ENCODE measurements at regions not wholly inside any gene's neighbourhood (a gene's known extent, or its start where the extent isn't known, plus 50 kb on each side); places are given as distances from the start of the nearest gene placed in this dataset.

DNA sequence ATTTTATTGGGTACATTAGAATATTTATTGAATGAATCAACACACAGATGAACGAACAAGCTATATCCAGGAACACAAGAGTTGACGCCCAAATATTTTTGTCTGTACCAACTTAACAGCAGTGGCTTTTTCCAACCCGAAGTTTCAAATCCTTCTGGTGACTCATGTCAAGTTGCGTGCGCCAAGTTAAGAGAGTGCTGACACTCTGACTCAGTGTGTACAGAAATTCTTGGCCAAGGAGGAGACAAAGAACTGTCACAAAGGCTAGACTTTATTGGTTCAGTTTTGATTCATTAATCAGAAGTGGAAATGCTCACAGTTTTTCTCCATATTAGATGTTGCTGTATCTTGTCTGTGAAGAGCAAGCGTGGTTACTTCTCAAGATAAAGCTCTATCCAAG is 59.6 kb upstream of the TSC22D2 start:
- no peak overlapping the region for H3K4me3 ChIP-seq (ENCODE audit: low read depth, low read length)
- no peak for DNase-seq (ENCODE audit: low read depth)
- TF ChIP-seq, protein P1, sequence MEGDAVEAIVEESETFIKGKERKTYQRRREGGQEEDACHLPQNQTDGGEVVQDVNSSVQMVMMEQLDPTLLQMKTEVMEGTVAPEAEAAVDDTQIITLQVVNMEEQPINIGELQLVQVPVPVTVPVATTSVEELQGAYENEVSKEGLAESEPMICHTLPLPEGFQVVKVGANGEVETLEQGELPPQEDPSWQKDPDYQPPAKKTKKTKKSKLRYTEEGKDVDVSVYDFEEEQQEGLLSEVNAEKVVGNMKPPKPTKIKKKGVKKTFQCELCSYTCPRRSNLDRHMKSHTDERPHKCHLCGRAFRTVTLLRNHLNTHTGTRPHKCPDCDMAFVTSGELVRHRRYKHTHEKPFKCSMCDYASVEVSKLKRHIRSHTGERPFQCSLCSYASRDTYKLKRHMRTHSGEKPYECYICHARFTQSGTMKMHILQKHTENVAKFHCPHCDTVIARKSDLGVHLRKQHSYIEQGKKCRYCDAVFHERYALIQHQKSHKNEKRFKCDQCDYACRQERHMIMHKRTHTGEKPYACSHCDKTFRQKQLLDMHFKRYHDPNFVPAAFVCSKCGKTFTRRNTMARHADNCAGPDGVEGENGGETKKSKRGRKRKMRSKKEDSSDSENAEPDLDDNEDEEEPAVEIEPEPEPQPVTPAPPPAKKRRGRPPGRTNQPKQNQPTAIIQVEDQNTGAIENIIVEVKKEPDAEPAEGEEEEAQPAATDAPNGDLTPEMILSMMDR (IDR thresholded peaks at IDR 0.05; ENCODE audit: control insufficient read depth, extremely low read depth, insufficient read depth) = no peak

DNA sequence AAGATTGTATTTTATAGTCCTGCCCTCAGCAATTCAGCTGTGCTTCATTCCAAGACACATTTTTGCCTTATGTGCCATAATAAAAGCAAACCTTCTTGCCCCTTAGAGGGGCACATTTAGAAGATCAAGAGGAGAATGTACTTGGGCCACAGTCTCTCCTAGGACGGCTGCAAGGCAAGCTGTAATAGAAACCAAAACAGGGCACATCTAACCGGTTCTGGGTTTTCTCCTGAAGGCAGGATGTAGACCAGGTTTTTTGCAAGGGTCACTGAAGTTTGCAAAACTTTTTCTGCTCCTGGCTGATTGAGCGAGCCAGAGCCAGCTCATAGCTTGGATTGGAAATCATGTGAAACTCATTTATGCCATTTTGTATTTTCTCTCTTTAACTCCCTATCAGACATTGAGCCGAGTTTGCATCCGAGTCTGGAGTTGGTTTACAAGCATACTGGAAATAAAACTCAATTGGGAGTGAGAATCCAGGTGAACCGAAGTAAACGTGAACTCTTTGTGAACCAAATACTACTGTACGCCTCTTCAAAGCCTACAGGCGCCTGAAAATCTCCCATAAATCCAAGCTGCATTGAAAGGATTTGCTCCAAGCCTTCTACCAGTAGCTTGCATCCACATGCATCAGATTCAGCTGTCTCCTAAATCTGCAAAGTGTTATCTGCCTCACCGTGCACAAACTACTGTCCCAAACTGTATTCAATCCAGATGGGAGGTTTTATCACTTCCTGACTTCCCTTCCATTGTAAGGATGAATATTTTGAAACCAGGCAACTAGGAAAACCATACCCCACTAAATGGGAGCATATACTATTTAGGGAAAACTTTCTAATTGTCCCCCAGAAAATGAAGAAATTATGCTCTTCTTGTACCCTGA is 60.9 kb upstream of the TSC22D2 start:
- DNase-seq (ENCODE audit: low read depth) = no peak
- TF ChIP-seq, protein P1 (IDR thresholded peaks at IDR 0.05; ENCODE audit: control insufficient read depth, extremely low read depth, insufficient read depth) = no peak

DNA sequence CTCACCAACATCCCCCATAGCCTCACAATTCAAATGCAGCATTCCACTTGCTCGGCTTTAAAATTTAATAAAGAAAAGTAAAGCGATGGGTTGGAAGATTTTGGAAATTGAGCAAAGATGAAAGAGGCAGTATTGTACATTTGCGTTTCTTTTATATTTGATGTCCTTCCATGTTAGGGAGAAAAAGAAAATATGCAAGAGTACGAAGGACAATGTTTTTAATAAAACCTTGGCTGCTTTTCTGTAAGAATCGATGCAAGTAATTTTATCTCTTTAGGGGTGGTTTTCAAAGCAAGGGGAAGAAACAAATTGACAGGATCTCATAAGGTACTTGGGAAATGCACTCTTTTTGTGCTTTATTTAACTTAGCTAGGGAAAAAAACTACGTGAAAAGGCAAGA is 61.8 kb upstream of the TSC22D2 start:
- no peak overlapping the region for H3K4me3 ChIP-seq (ENCODE audit: low read depth, low read length)
- no peak for DNase-seq (ENCODE audit: low read depth)
- TF ChIP-seq, protein P1 (IDR thresholded peaks at IDR 0.05; ENCODE audit: control insufficient read depth, extremely low read depth, insufficient read depth) = no peak

More for the DNA sequence above, 60.9 kb upstream of the TSC22D2 start:
- no peak overlapping the region for H3K4me3 ChIP-seq (ENCODE audit: low read depth, low read length)

DNA sequence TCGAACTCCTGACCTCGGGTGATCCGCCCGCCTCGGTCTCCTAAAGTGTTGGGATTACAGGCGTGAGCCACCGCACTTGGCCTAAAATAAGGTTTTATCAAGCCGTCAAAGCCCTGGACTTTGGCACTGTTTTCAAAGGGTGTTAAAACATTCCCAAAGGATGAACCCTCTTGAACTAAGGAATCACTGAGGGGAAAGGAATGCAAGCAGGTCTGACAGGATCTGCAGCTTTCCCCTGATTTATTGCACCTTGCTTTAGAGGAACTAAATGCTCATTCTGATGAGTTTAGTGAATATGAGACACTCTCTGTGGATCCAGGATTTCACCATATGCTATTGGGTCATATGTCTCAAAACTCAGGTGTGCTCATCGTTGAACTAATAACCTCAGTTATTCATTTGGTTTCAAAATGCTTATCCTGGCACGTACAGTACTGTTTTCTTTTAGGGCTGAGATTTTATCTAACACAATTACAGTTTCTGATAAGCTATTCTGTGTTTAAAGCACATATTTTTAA is 63.0 kb upstream of the TSC22D2 start:
- TF ChIP-seq, protein P1 (IDR thresholded peaks at IDR 0.05; ENCODE audit: control insufficient read depth, extremely low read depth, insufficient read depth) = no peak
- no peak overlapping the region for H3K4me3 ChIP-seq (ENCODE audit: low read depth, low read length)
- peak; percentile 79 for DNase-seq (ENCODE audit: low read depth)

DNA sequence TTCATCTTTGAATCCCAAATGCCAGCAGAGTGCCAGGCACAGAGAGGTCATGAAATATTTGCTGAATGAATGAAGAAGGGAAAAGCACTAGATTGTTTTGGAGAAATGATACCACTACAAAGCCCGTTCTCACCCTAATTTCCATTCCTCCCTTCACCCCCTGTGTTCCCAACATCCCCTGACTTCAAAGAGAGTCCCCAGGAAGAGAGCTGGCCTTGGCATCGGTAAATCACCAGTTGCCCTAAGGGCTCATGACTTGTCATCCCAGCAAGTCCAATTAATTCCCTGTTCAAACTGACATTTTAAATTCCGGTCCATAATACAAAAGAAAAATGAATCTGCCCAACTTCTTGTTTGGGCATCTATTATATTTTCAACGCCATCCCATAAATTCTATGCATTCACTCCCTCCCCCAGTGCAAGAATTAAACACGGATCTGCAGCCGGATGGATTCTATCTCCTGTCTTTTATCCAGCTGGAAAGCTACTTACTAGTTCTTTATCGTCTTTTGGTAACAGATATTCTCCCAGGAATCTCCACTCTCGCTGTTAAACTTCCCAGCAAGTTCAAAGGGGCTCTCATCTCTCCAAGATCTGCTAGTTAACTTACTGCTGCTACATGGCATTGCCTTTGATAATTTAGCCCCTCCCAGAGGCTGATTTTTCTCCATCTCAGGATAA is 63.9 kb upstream of the TSC22D2 start:
- H3K4me3 ChIP-seq (ENCODE audit: low read depth, low read length) = no peak overlapping the region
- TF ChIP-seq, protein P1 (IDR thresholded peaks at IDR 0.05; ENCODE audit: control insufficient read depth, extremely low read depth, insufficient read depth) = no peak
- no peak for DNase-seq (ENCODE audit: low read depth)

DNA sequence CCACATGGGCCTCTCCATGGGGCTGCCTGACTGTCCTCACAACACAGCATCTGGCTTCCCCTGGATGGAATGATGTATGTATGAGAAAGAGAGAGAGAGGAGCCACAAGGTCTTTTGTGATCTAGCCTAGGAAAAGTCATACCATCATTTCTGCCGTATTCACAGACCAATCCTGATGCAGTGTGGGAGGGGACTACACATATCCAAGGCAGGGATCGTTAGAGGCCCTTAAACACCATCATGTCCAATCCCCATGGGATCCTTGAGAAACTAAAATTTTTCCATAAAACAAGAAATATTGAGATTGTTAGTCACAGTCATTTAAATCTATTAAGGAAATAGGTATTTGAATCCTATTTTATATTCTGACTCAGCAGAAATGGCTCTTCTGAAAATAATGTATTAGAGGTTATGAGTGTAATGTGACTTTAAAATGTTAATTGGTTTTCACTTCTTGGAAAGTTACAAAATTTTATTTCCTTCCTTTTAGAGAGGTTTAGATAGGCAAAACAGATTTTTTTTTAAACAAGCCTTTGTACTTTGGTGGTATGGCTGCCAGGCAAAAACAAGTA is 65.1 kb upstream of the TSC22D2 start:
- TF ChIP-seq, protein P1 (IDR thresholded peaks at IDR 0.05; ENCODE audit: control insufficient read depth, extremely low read depth, insufficient read depth) = no peak
- H3K4me3 ChIP-seq (ENCODE audit: low read depth, low read length) = no peak overlapping the region
- no peak for DNase-seq (ENCODE audit: low read depth)

Measured in LNCaP clone FGC (cell line).